MCF 10A (cell line): ENCODE measurements at regions not wholly inside any gene's neighbourhood (a gene's known extent, or its start where the extent isn't known, plus 50 kb on each side); places are given as distances from the start of the nearest gene placed in this dataset.

Experiments
- BruUV-seq: library from RNA; stranded (reverse); fragments of 400-500 nt; replicated peaks from 2 replicates; lab custom pipeline; 2021; lab: Mats Ljungman, UMichigan
- CTCF ChIA-PET: fragments of 300-600 bp; sonication (Branson Sonifier 250); formaldehyde crosslinking; extraction: SDS; loops from one replicate; lab custom pipeline; 2021; ENCODE audit warnings: antibody characterized with exemption, inconsistent platforms; lab: Yijun Ruan, JAX
- POLR2A ChIA-PET: fragments of 300-600, 350-650 bp; sonication (Branson Sonifier 250); formaldehyde crosslinking; extraction: SDS; loops from one replicate; lab custom pipeline; 2020; ENCODE audit warnings: antibody characterized with exemption, inconsistent platforms; lab: Yijun Ruan, JAX
- DNase-seq: peaks from one replicate; pipeline ENCODE4 v3.0.0-alpha.2; 2018; ENCODE audit not compliant: unreplicated experiment
- H3K27ac Mint-ChIP-seq: one replicate; pipeline ENCODE4 v1.8.0; 2022; ENCODE audit warnings: mild to moderate bottlenecking, low read depth, mixed read lengths; ENCODE audit not compliant: unreplicated experiment
- H3K27me3 Mint-ChIP-seq: one replicate; pipeline ENCODE4 v1.8.0; 2022; ENCODE audit warnings: mixed read lengths; ENCODE audit not compliant: insufficient read depth, unreplicated experiment
- H3K36me3 Mint-ChIP-seq: one replicate; pipeline ENCODE4 v1.8.0; 2022; ENCODE audit warnings: mild to moderate bottlenecking, moderate library complexity, mixed read lengths; ENCODE audit not compliant: insufficient read depth, unreplicated experiment
- H3K4me1 Mint-ChIP-seq: one replicate; pipeline ENCODE4 v1.8.0; 2022; ENCODE audit warnings: mixed read lengths; ENCODE audit not compliant: insufficient read depth, unreplicated experiment
- H3K4me3 Mint-ChIP-seq: one replicate; pipeline ENCODE4 v1.8.0; 2022; ENCODE audit warnings: mild to moderate bottlenecking, moderate library complexity, mixed read lengths; ENCODE audit not compliant: unreplicated experiment
- H3K9me3 Mint-ChIP-seq: one replicate; pipeline ENCODE4 v1.8.0; 2022; ENCODE audit warnings: mixed read lengths; ENCODE audit not compliant: unreplicated experiment
- CTCF ChIP-seq: fragments of 200-600 bp; IDR thresholded peaks from one replicate; pipeline ENCODE4 v1.8.0; 2022; ENCODE audit warnings: antibody characterized with exemption, mild to moderate bottlenecking; ENCODE audit not compliant: unreplicated experiment
- intact Hi-C: fragments of 100-400 bp; cut with micrococcal nuclease; formaldehyde crosslinking; loops from 2 replicates; pipeline ENCODE4 v1.14.1; 2022

GRCh38 chr5:133870661-133871060 is 97.8 kb downstream of the C5orf15 start:
- intact Hi-C loops = no loop called here
- TF ChIP-seq CTCF = no peak

GRCh38 chr5:133869519-133870335 is 98.7 kb downstream of the C5orf15 start:
- POLR2A ChIA-PET = interaction anchor here (0.6 to 0.9 kb wide), 5 partner anchors 10 to 1295 kb away, joined by 3 to 4 read pairs (median 3); no protein-coding TSS in a partner anchor

More at GRCh38 chr5:133870661-133871060, 97.8 kb downstream of the C5orf15 start:
- Mint-ChIP-seq H3K9me3 (no peaks in the 10 kb centered on the region), H3K27ac (no peak overlapping the region), H3K27me3 (peaks cover 70% of the 10 kb centered on the region), H3K4me1 (no peaks in the 10 kb centered on the region), H3K36me3 (no peaks in the 10 kb centered on the region), H3K4me3 (no peak overlapping the region)
- POLR2A ChIA-PET = interaction anchor here (0.7 kb wide), 2 partner anchors 41 to 64 kb away, joined by 3 read pairs; no protein-coding TSS in a partner anchor
- CTCF ChIA-PET = interaction anchor here (0.6 to 9.6 kb wide), 19 partner anchors 10 to 760 kb away, joined by 3 to 197 read pairs (median 7); no protein-coding TSS in a partner anchor
- no peak for DNase-seq
- no TSS peak for BruUV-seq

GRCh38 chr5:133868946-133869518 is 99.4 kb downstream of the C5orf15 start:
- intact Hi-C loops = loop anchor here (1.0 to 5.0 kb wide), 4 partner anchors 117 to 758 kb away; no protein-coding TSS in a partner anchor
- BruUV-seq = no TSS peak
- POLR2A ChIA-PET = interaction anchor here (0.6 to 1.6 kb wide), 5 partner anchors 10 to 755 kb away, joined by 3 to 5 read pairs (median 3); no protein-coding TSS in a partner anchor
- peaks cover 70% of the 10 kb centered on the region for H3K27me3 Mint-ChIP-seq
- CTCF ChIA-PET = interaction anchor here (0.5 to 9.6 kb wide), 88 partner anchors 8 to 1056 kb away, joined by 3 to 197 read pairs (median 4); partner anchors contain the start of gene SOWAHA
- peak; percentile 80 for DNase-seq
- peak; percentile 86 for TF ChIP-seq CTCF
- H3K27ac Mint-ChIP-seq = no peak overlapping the region
- no peaks in the 10 kb centered on the region for H3K36me3 Mint-ChIP-seq
- no peak overlapping the region for H3K4me3 Mint-ChIP-seq
- H3K9me3 Mint-ChIP-seq = no peaks in the 10 kb centered on the region
- H3K4me1 Mint-ChIP-seq = no peaks in the 10 kb centered on the region

More at GRCh38 chr5:133869519-133870335, 98.7 kb downstream of the C5orf15 start:
- Mint-ChIP-seq H3K4me3 (no peak overlapping the region), H3K27me3 (peaks cover 70% of the 10 kb centered on the region), H3K27ac (no peak overlapping the region), H3K4me1 (no peaks in the 10 kb centered on the region), H3K9me3 (no peaks in the 10 kb centered on the region), H3K36me3 (no peaks in the 10 kb centered on the region)
- intact Hi-C loops = loop anchor here (1.0 to 5.0 kb wide), 4 partner anchors 117 to 758 kb away; no protein-coding TSS in a partner anchor
- no TSS peak for BruUV-seq
- CTCF ChIA-PET = interaction anchor here (0.6 to 9.6 kb wide), 78 partner anchors 9 to 818 kb away, joined by 3 to 197 read pairs (median 4); no protein-coding TSS in a partner anchor
- no peak for DNase-seq
- no peak for TF ChIP-seq CTCF
